ENCODE measurements at regions not wholly inside any gene's neighbourhood (a gene's known extent, or its start where the extent isn't known, plus 50 kb on each side); places are given as distances from the start of the nearest gene placed in this dataset.

DNA sequence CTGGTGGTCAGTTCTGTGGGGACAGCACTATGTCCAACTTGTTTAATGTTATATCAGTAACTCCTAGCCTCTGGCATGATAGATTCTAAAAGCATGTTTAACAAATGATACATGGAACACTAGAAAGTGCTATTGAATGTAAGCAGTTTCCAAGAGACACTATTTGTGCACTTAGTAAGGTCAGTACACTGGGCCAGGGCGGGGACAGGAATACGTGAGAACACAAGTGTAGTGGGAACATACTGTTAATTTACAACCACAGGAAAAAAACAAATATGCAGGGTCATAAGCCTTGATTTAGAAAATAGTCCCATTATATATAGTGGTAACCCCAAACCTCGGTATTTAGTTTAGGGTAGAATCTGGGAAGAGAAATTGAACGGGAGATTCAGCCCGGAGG, 88.9 kb upstream of the SLC38A2 start:
- TF ChIP-seq, protein P1, sequence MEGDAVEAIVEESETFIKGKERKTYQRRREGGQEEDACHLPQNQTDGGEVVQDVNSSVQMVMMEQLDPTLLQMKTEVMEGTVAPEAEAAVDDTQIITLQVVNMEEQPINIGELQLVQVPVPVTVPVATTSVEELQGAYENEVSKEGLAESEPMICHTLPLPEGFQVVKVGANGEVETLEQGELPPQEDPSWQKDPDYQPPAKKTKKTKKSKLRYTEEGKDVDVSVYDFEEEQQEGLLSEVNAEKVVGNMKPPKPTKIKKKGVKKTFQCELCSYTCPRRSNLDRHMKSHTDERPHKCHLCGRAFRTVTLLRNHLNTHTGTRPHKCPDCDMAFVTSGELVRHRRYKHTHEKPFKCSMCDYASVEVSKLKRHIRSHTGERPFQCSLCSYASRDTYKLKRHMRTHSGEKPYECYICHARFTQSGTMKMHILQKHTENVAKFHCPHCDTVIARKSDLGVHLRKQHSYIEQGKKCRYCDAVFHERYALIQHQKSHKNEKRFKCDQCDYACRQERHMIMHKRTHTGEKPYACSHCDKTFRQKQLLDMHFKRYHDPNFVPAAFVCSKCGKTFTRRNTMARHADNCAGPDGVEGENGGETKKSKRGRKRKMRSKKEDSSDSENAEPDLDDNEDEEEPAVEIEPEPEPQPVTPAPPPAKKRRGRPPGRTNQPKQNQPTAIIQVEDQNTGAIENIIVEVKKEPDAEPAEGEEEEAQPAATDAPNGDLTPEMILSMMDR (conservative IDR thresholded peaks at IDR 0.05; ENCODE audit: low read depth, low read length) = no peak
- no peak for TF ChIP-seq EZH2 (IDR thresholded peaks at IDR 0.05; ENCODE audit: borderline replicate concordance, low read depth, low read length, poor library complexity, severe bottlenecking)
